Lower lobe of right lung (tissue), 2 donors: ENCODE measurements at regions not wholly inside any gene's neighbourhood (a gene's known extent, or its start where the extent isn't known, plus 50 kb on each side); places are given as distances from the start of the nearest gene placed in this dataset.

Experiments used
- ATAC-seq, 2 donors: fragments of 200-7000 bp; cut with Tn5 transposase; one replicate each; pipeline ENCODE4 v1.9.1; 2020 to 2022; ENCODE audit warnings: mild to moderate bottlenecking in 2 of 2, moderate library complexity in 2 of 2
- DNase-seq: peaks from one replicate; pipeline ENCODE4 v3.0.0-alpha.2; 2020
- H3K27ac ChIP-seq: fragments of 200-600 bp; one replicate; pipeline ENCODE4 v1.8.0; 2022
- H3K27me3 ChIP-seq: fragments of 200-600 bp; one replicate; pipeline ENCODE4 v1.8.0; 2022; ENCODE audit warnings: low read depth
- H3K36me3 ChIP-seq: fragments of 200-600 bp; one replicate; pipeline ENCODE4 v1.8.0; 2022; ENCODE audit warnings: mild to moderate bottlenecking
- H3K4me1 ChIP-seq: fragments of 200-600 bp; one replicate; pipeline ENCODE4 v1.8.0; 2022
- H3K4me3 ChIP-seq: fragments of 200-600 bp; one replicate; pipeline ENCODE4 v1.8.0; 2022; ENCODE audit warnings: mild to moderate bottlenecking
- H3K9me3 ChIP-seq: fragments of 200-600 bp; one replicate; pipeline ENCODE4 v1.8.0; 2022
- CTCF ChIP-seq: fragments of 200-600 bp; IDR thresholded peaks from one replicate; pipeline ENCODE4 v1.8.0; 2022; ENCODE audit warnings: antibody characterized with exemption, mild to moderate bottlenecking
- intact Hi-C: fragments of 100-400 bp; cut with DNase I; formaldehyde crosslinking; loops from one replicate; pipeline ENCODE4 v1.11.0; 2022
- donor health status: DM: no; HTN: yes; CAD: no; lungs with severe emphysema.

GRCh38 chr5:23139338-23140171 is 286.4 kb upstream of the CDH12 start:
- intact Hi-C loops, result no loop called here
- Histone ChIP-seq H3K4me1 (no peaks in the 10 kb centered on the region), H3K4me3 (no peak overlapping the region), H3K27ac (no peak overlapping the region), H3K27me3 (no peaks in the 10 kb centered on the region), H3K36me3 (no peaks in the 10 kb centered on the region), H3K9me3 (no peaks in the 10 kb centered on the region)
- peak; percentile 23 for TF ChIP-seq CTCF
- ATAC-seq (no peak), DNase-seq (no peak)

- intact Hi-C loops, result no loop called here
- no peaks in the 10 kb centered on the region for H3K9me3 ChIP-seq
- no peaks in the 10 kb centered on the region for H3K36me3 ChIP-seq
- ATAC-seq (no peak), DNase-seq (no peak)
- H3K27me3 ChIP-seq, result no peaks in the 10 kb centered on the region
- H3K4me1 ChIP-seq, result no peaks in the 10 kb centered on the region
- TF ChIP-seq CTCF, result no peak
- H3K4me3 ChIP-seq, result no peak overlapping the region
- H3K27ac ChIP-seq, result no peak overlapping the region
Observed at GRCh38 chr5:23136958-23137357, 283.8 kb upstream of the CDH12 start.

- Histone ChIP-seq H3K36me3 (no peaks in the 10 kb centered on the region), H3K27ac (no peak overlapping the region), H3K9me3 (no peaks in the 10 kb centered on the region), H3K4me1 (no peaks in the 10 kb centered on the region), H3K27me3 (no peaks in the 10 kb centered on the region), H3K4me3 (no peak overlapping the region)
- no peak for TF ChIP-seq CTCF
- intact Hi-C loops, result no loop called here
- no peak for ATAC-seq
- DNase-seq, result no peak
Observed at GRCh38 chr5:23132231-23132630, 279.1 kb upstream of the CDH12 start.

- Histone ChIP-seq H3K27ac (no peak overlapping the region), H3K27me3 (no peaks in the 10 kb centered on the region), H3K36me3 (no peaks in the 10 kb centered on the region), H3K4me3 (no peak overlapping the region), H3K9me3 (no peaks in the 10 kb centered on the region), H3K4me1 (no peaks in the 10 kb centered on the region)
- intact Hi-C loops, result no loop called here
- ATAC-seq (no peak), DNase-seq (no peak)
- TF ChIP-seq CTCF, result no peak
Observed at GRCh38 chr5:23112237-23112636, 259.1 kb upstream of the CDH12 start.

GRCh38 chr5:23105021-23105420 is 251.9 kb upstream of the CDH12 start:
- DNase-seq (no peak), ATAC-seq (no peak)
- no peak for TF ChIP-seq CTCF
- intact Hi-C loops, result no loop called here
- no peaks in the 10 kb centered on the region for H3K9me3 ChIP-seq
- H3K27ac ChIP-seq, result no peak overlapping the region
- H3K4me1 ChIP-seq, result no peaks in the 10 kb centered on the region
- H3K27me3 ChIP-seq, result no peaks in the 10 kb centered on the region
- no peaks in the 10 kb centered on the region for H3K36me3 ChIP-seq
- H3K4me3 ChIP-seq, result no peak overlapping the region
